ENCODE measurements at regions not wholly inside any gene's neighbourhood (a gene's known extent, or its start where the extent isn't known, plus 50 kb on each side); places are given as distances from the start of the nearest gene placed in this dataset.

- TF ChIP-seq, protein P1, sequence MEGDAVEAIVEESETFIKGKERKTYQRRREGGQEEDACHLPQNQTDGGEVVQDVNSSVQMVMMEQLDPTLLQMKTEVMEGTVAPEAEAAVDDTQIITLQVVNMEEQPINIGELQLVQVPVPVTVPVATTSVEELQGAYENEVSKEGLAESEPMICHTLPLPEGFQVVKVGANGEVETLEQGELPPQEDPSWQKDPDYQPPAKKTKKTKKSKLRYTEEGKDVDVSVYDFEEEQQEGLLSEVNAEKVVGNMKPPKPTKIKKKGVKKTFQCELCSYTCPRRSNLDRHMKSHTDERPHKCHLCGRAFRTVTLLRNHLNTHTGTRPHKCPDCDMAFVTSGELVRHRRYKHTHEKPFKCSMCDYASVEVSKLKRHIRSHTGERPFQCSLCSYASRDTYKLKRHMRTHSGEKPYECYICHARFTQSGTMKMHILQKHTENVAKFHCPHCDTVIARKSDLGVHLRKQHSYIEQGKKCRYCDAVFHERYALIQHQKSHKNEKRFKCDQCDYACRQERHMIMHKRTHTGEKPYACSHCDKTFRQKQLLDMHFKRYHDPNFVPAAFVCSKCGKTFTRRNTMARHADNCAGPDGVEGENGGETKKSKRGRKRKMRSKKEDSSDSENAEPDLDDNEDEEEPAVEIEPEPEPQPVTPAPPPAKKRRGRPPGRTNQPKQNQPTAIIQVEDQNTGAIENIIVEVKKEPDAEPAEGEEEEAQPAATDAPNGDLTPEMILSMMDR (conservative IDR thresholded peaks at IDR 0.05; ENCODE audit: low read depth, low read length), result no peak
- TF ChIP-seq EZH2 (IDR thresholded peaks at IDR 0.05; ENCODE audit: borderline replicate concordance, low read depth, low read length, poor library complexity, severe bottlenecking), result no peak
Measured at GRCh38 chr4:159944477-159944876, 841.6 kb downstream of the RAPGEF2 start.

All from A673 (cell line).